CD8-positive, alpha-beta memory T cell (primary cell): ENCODE measurements at regions not wholly inside any gene's neighbourhood (a gene's known extent, or its start where the extent isn't known, plus 50 kb on each side); places are given as distances from the start of the nearest gene placed in this dataset.

ENCODE experiments used
- CTCF ChIA-PET: fragments of 350-600 bp; sonication (Branson Sonifier 250); formaldehyde crosslinking; loops from one replicate; lab custom pipeline; 2021; ENCODE audit warnings: antibody characterized with exemption; lab: Charles Lee
- POLR2A ChIA-PET: fragments of 350-600 bp; sonication (Branson Sonifier 250); formaldehyde crosslinking; loops from one replicate; lab custom pipeline; 2021; ENCODE audit warnings: antibody characterized with exemption; lab: Charles Lee
- DNase-seq, 5 donors: peaks; one replicate each; pipeline versions ENCODE4 v3.0.0 to v3.0.0-alpha.2; 2020 to 2022; ENCODE audit warnings: mixed read lengths in 1 of 5
- H3K27ac ChIP-seq: one replicate; pipeline ENCODE4 v1.7.0; 2013; ENCODE audit warnings: low read depth, mild to moderate bottlenecking, low read length, moderate library complexity
- H3K27me3 ChIP-seq: 2 replicates; pipeline ENCODE4 v1.7.0; 2013; ENCODE audit warnings: low read length, mild to moderate bottlenecking; ENCODE audit not compliant: insufficient read depth, poor library complexity, severe bottlenecking
- H3K36me3 ChIP-seq: 2 replicates; pipeline ENCODE4 v1.7.0; 2013; ENCODE audit warnings: mild to moderate bottlenecking, low read length, moderate library complexity; ENCODE audit not compliant: insufficient read depth
- H3K4me1 ChIP-seq: 2 replicates; pipeline ENCODE4 v1.7.0; 2013; ENCODE audit warnings: mild to moderate bottlenecking, low read length, moderate library complexity; ENCODE audit not compliant: insufficient read depth
- H3K4me3 ChIP-seq: 2 replicates; pipeline ENCODE4 v1.7.0; 2013; ENCODE audit warnings: mild to moderate bottlenecking, low read length
- H3K9me3 ChIP-seq: 2 replicates; pipeline ENCODE4 v1.7.0; 2013; ENCODE audit warnings: mild to moderate bottlenecking, low read length
- H3K27ac Mint-ChIP-seq, 8 donors: one replicate each; pipeline ENCODE4 v1.8.0; 2020 to 2021; ENCODE audit warnings: mixed read lengths in 8 of 8, mild to moderate bottlenecking in 6 of 8, inconsistent platforms in 3 of 8, moderate library complexity in 3 of 8
- H3K27me3 Mint-ChIP-seq, 2 donors: one replicate each; pipeline ENCODE4 v1.8.0; 2020 to 2021; ENCODE audit warnings: mixed read lengths in 2 of 2, mild to moderate bottlenecking in 1 of 2, moderate library complexity in 1 of 2
- H3K36me3 Mint-ChIP-seq, 3 donors: one replicate each; pipeline ENCODE4 v1.8.0; 2020 to 2021; ENCODE audit warnings: mixed read lengths in 3 of 3, inconsistent platforms in 1 of 3, mild to moderate bottlenecking in 1 of 3
- H3K4me1 Mint-ChIP-seq, 3 donors: one replicate each; pipeline ENCODE4 v1.8.0; 2020 to 2021; ENCODE audit warnings: mixed read lengths in 3 of 3, inconsistent platforms in 1 of 3, mild to moderate bottlenecking in 1 of 3
- H3K4me3 Mint-ChIP-seq, 7 donors: one replicate each; pipeline ENCODE4 v1.8.0; 2020 to 2021; ENCODE audit warnings: mixed read lengths in 7 of 7, mild to moderate bottlenecking in 6 of 7, moderate library complexity in 4 of 7, inconsistent platforms in 2 of 7
- H3K9me3 Mint-ChIP-seq, 5 donors: one replicate each; pipeline ENCODE4 v1.8.0; 2020 to 2022; ENCODE audit warnings: mixed read lengths in 5 of 5, mild to moderate bottlenecking in 3 of 5, moderate library complexity in 2 of 5, inconsistent platforms in 1 of 5

GRCh38 chr7:25854059-25854458, 297.9 kb upstream of the NFE2L3 start:
- H3K4me3 Mint-ChIP-seq = peak overlapping the region in 2 of 7 donors; percentile 3 to 74
- peak overlapping the region in 3 of 8 donors; percentile 59 to 88 (median 81) for H3K27ac Mint-ChIP-seq
- Histone ChIP-seq H3K4me1 (peaks cover 23% of the 10 kb centered on the region), H3K4me3 (no peak overlapping the region), H3K36me3 (no peaks in the 10 kb centered on the region), H3K9me3 (no peaks in the 10 kb centered on the region), H3K27ac (no peak overlapping the region), H3K27me3 (peaks cover 78% of the 10 kb centered on the region)
- H3K27me3 Mint-ChIP-seq = peaks cover 48 to 54% of the 10 kb centered on the region in 2 donors
- ChIA-PET POLR2A (no interaction called here), CTCF (no interaction called here)
- no peaks in the 10 kb centered on the region for H3K36me3 Mint-ChIP-seq
- H3K4me1 Mint-ChIP-seq = peaks cover 12 to 15% (median 13%) of the 10 kb centered on the region in 3 donors
- peaks cover 6 to 31% (median 22%) of the 10 kb centered on the region in 5 donors for H3K9me3 Mint-ChIP-seq
- no peak for DNase-seq

GRCh38 chr7:25854608-25855497, 297.1 kb upstream of the NFE2L3 start:
- H3K36me3 Mint-ChIP-seq = peaks cover 0 to 2% (median 0%) of the 10 kb centered on the region in 3 donors
- Histone ChIP-seq H3K9me3 (peaks cover under 1% of the 10 kb centered on the region), H3K27ac (peak overlapping the region; percentile 18), H3K36me3 (no peaks in the 10 kb centered on the region), H3K4me3 (no peak overlapping the region), H3K4me1 (peaks cover 23% of the 10 kb centered on the region), H3K27me3 (peaks cover 86% of the 10 kb centered on the region)
- H3K4me3 Mint-ChIP-seq = peak overlapping the region in 2 of 7 donors; percentile 43 to 74
- ChIA-PET POLR2A (no interaction called here), CTCF (no interaction called here)
- peaks cover 13 to 15% (median 13%) of the 10 kb centered on the region in 3 donors for H3K4me1 Mint-ChIP-seq
- no peak for DNase-seq
- peaks cover 40 to 46% of the 10 kb centered on the region in 2 donors for H3K27me3 Mint-ChIP-seq
- peak overlapping the region in 3 of 8 donors; percentile 24 to 88 (median 51) for H3K27ac Mint-ChIP-seq
- peaks cover 12 to 39% (median 30%) of the 10 kb centered on the region in 5 donors for H3K9me3 Mint-ChIP-seq

- CTCF ChIA-PET = interaction anchor here (0.9 to 1.2 kb wide), 2 partner anchors 1305 to 1324 kb away, joined by 3 read pairs; no protein-coding TSS in a partner anchor
- peaks cover 4% of the 10 kb centered on the region for H3K9me3 ChIP-seq
- H3K27me3 Mint-ChIP-seq = peaks cover 34% of the 10 kb centered on the region in 2 donors
These were observed 295.9 kb upstream of the NFE2L3 start for GRCh38 chr7:25855854-25856782.

GRCh38 chr7:25857376-25858067, 294.5 kb upstream of the NFE2L3 start:
- CTCF ChIA-PET = interaction anchor here (1.2 kb wide), 1 partner anchor 1322 kb away, joined by 3 read pairs; no protein-coding TSS in a partner anchor
- no peak overlapping the region for H3K27ac Mint-ChIP-seq
- Histone ChIP-seq H3K27me3 (peaks cover 94% of the 10 kb centered on the region), H3K4me3 (peak overlapping the region; percentile 24), H3K27ac (no peak overlapping the region), H3K9me3 (peaks cover 4% of the 10 kb centered on the region), H3K36me3 (no peaks in the 10 kb centered on the region), H3K4me1 (peaks cover 26% of the 10 kb centered on the region)
- H3K4me1 Mint-ChIP-seq = peaks cover 14 to 18% (median 18%) of the 10 kb centered on the region in 3 donors
- DNase-seq = no peak
- no peak overlapping the region for H3K4me3 Mint-ChIP-seq
- H3K36me3 Mint-ChIP-seq = peaks cover 0 to 2% (median 0%) of the 10 kb centered on the region in 3 donors
- POLR2A ChIA-PET = no interaction called here
- H3K27me3 Mint-ChIP-seq = peaks cover 24% of the 10 kb centered on the region in 2 donors
- peaks cover 31 to 56% (median 49%) of the 10 kb centered on the region in 5 donors for H3K9me3 Mint-ChIP-seq

More at GRCh38 chr7:25855854-25856782, 295.9 kb upstream of the NFE2L3 start:
- Mint-ChIP-seq H3K4me3 (peak overlapping the region in 2 of 7 donors; percentile 25 to 41), H3K36me3 (peaks cover 0 to 2% (median 0%) of the 10 kb centered on the region in 3 donors), H3K27ac (peak overlapping the region in 1 of 8 donors; percentile 34), H3K4me1 (peaks cover 13 to 15% (median 15%) of the 10 kb centered on the region in 3 donors), H3K9me3 (peaks cover 20 to 47% (median 37%) of the 10 kb centered on the region in 5 donors)
- H3K4me1 ChIP-seq = peaks cover 23% of the 10 kb centered on the region
- POLR2A ChIA-PET = interaction anchor here (0.6 kb wide), 1 partner anchor 296 kb away, joined by 3 read pairs; the partner anchor contains the start of gene NFE2L3
- H3K4me3 ChIP-seq = peak overlapping the region; percentile 24
- H3K27ac ChIP-seq = peak overlapping the region; percentile 56
- H3K36me3 ChIP-seq = no peaks in the 10 kb centered on the region
- no peak for DNase-seq
- peaks cover 93% of the 10 kb centered on the region for H3K27me3 ChIP-seq

GRCh38 chr7:25858200-25858524, 293.8 kb upstream of the NFE2L3 start:
- H3K27me3 ChIP-seq = peaks cover 96% of the 10 kb centered on the region
- H3K27ac Mint-ChIP-seq = no peak overlapping the region
- peaks cover 19 to 20% of the 10 kb centered on the region in 2 donors for H3K27me3 Mint-ChIP-seq
- H3K4me1 Mint-ChIP-seq = peaks cover 16 to 20% (median 19%) of the 10 kb centered on the region in 3 donors
- no peak overlapping the region for H3K4me3 Mint-ChIP-seq
- ChIA-PET CTCF (interaction anchor here (1.6 kb wide), 1 partner anchor 1292 kb away, joined by 5 read pairs; no protein-coding TSS in a partner anchor), POLR2A (no interaction called here)
- peaks cover 4% of the 10 kb centered on the region for H3K9me3 ChIP-seq
- peaks cover 35 to 60% (median 52%) of the 10 kb centered on the region in 5 donors for H3K9me3 Mint-ChIP-seq
- no peaks in the 10 kb centered on the region for H3K36me3 ChIP-seq
- H3K4me3 ChIP-seq = no peak overlapping the region
- peaks cover 0 to 2% (median 0%) of the 10 kb centered on the region in 3 donors for H3K36me3 Mint-ChIP-seq
- no peak for DNase-seq
- H3K27ac ChIP-seq = no peak overlapping the region
- peaks cover 32% of the 10 kb centered on the region for H3K4me1 ChIP-seq

GRCh38 chr7:25858525-25859411, 293.2 kb upstream of the NFE2L3 start:
- H3K9me3 ChIP-seq = peaks cover 4% of the 10 kb centered on the region
- H3K36me3 ChIP-seq = no peaks in the 10 kb centered on the region
- peak overlapping the region in 3 of 7 donors; percentile 51 to 60 (median 56) for H3K4me3 Mint-ChIP-seq
- ChIA-PET CTCF (interaction anchor here (1.6 kb wide), 1 partner anchor 1292 kb away, joined by 5 read pairs; no protein-coding TSS in a partner anchor), POLR2A (no interaction called here)
- peaks cover 96% of the 10 kb centered on the region for H3K27me3 ChIP-seq
- H3K36me3 Mint-ChIP-seq = peaks cover 0 to 4% (median 0%) of the 10 kb centered on the region in 3 donors
- peak overlapping the region in 3 of 8 donors; percentile 21 to 54 (median 24) for H3K27ac Mint-ChIP-seq
- peaks cover 37 to 60% (median 53%) of the 10 kb centered on the region in 5 donors for H3K9me3 Mint-ChIP-seq
- H3K4me1 ChIP-seq = peaks cover 33% of the 10 kb centered on the region
- peaks cover 14 to 23% (median 17%) of the 10 kb centered on the region in 3 donors for H3K4me1 Mint-ChIP-seq
- DNase-seq = no peak
- no peak overlapping the region for H3K4me3 ChIP-seq
- H3K27me3 Mint-ChIP-seq = peaks cover 13 to 14% of the 10 kb centered on the region in 2 donors
- H3K27ac ChIP-seq = no peak overlapping the region
